H9 (cell line): ENCODE measurements at regions not wholly inside any gene's neighbourhood (a gene's known extent, or its start where the extent isn't known, plus 50 kb on each side); places are given as distances from the start of the nearest gene placed in this dataset.

ENCODE experiments used
- DNase-seq: peaks from one replicate; pipeline ENCODE4 v3.0.0-alpha.2; 2017
- H2AFZ ChIP-seq: one replicate; pipeline ENCODE4 v1.6.1; 2013; ENCODE audit warnings: mild to moderate bottlenecking, low read length, control low read depth, moderate library complexity
- H2AK5ac ChIP-seq: 2 replicates; pipeline ENCODE4 v1.6.1; 2013; ENCODE audit warnings: low read length, control low read depth, mixed read lengths; ENCODE audit not compliant: insufficient read length
- H2BK120ac ChIP-seq: one replicate; pipeline ENCODE4 v1.6.1; 2013; ENCODE audit warnings: low read depth, mild to moderate bottlenecking, low read length, control low read depth, inconsistent platforms; ENCODE audit not compliant: poor library complexity, severe bottlenecking
- H2BK12ac ChIP-seq: 2 replicates; pipeline ENCODE4 v1.6.1; 2013; ENCODE audit warnings: low read length, control low read depth, mixed read lengths, low read depth; ENCODE audit not compliant: insufficient read length
- H2BK15ac ChIP-seq: 2 replicates; pipeline ENCODE4 v1.6.1; 2013; ENCODE audit warnings: low read depth, low read length, control low read depth
- H2BK20ac ChIP-seq: one replicate; pipeline ENCODE4 v1.6.1; 2013; ENCODE audit warnings: low read depth, mild to moderate bottlenecking, low read length, control low read depth, inconsistent platforms; ENCODE audit not compliant: poor library complexity, severe bottlenecking
- H2BK5ac ChIP-seq: 2 replicates; pipeline ENCODE4 v1.6.1; 2013; ENCODE audit warnings: low read length, control low read depth, mixed read lengths; ENCODE audit not compliant: insufficient read length
- H3K14ac ChIP-seq: 2 replicates; pipeline ENCODE4 v1.6.1; 2013; ENCODE audit warnings: low read length, control low read depth; ENCODE audit not compliant: insufficient read depth
- H3K18ac ChIP-seq: 2 replicates; pipeline ENCODE4 v1.6.1; 2013; ENCODE audit warnings: low read depth, mild to moderate bottlenecking, mixed read lengths, low read length, control low read depth; ENCODE audit not compliant: insufficient read length
- H3K23ac ChIP-seq: 2 replicates; pipeline ENCODE4 v1.6.1; 2013; ENCODE audit warnings: low read length, control low read depth, mixed read lengths, low read depth; ENCODE audit not compliant: insufficient read length
- H3K23me2 ChIP-seq: 2 replicates; pipeline ENCODE4 v1.6.1; 2013; ENCODE audit warnings: low read depth, mild to moderate bottlenecking, mixed read lengths, low read length, control low read depth; ENCODE audit not compliant: insufficient read length, poor library complexity, severe bottlenecking
- H3K27ac ChIP-seq: 2 replicates; pipeline ENCODE4 v1.5.1; 2013; ENCODE audit warnings: low read length, control low read depth, mixed read lengths, low read depth; ENCODE audit not compliant: insufficient read length
- H3K27me3 ChIP-seq: 2 replicates; pipeline ENCODE4 v1.6.1; 2013; ENCODE audit warnings: low read length, control low read depth, inconsistent platforms; ENCODE audit not compliant: insufficient read depth
- H3K4ac ChIP-seq: 2 replicates; pipeline ENCODE4 v1.6.1; 2013; ENCODE audit warnings: low read depth, mild to moderate bottlenecking, control low read depth, inconsistent platforms, low read length, moderate library complexity
- H3K4me1 ChIP-seq: 2 replicates; pipeline ENCODE4 v1.6.1; 2013; ENCODE audit warnings: low read length, control low read depth, inconsistent platforms; ENCODE audit not compliant: insufficient read depth
- H3K4me2 ChIP-seq: 2 replicates; pipeline ENCODE4 v1.6.1; 2013; ENCODE audit warnings: low read length, control low read depth, mixed read lengths; ENCODE audit not compliant: insufficient read length, insufficient read depth
- H3K56ac ChIP-seq: 2 replicates; pipeline ENCODE4 v1.6.1; 2013; ENCODE audit warnings: low read depth, mild to moderate bottlenecking, mixed read lengths, low read length, control low read depth; ENCODE audit not compliant: insufficient read length
- H3K79me1 ChIP-seq: 2 replicates; pipeline ENCODE4 v1.6.1; 2013; ENCODE audit warnings: low read depth, mild to moderate bottlenecking, moderate library complexity, low read length, control low read depth, inconsistent platforms; ENCODE audit not compliant: insufficient read depth, poor library complexity, severe bottlenecking
- H3K79me2 ChIP-seq: 2 replicates; pipeline ENCODE4 v1.6.1; 2013; ENCODE audit warnings: low read length, control low read depth, inconsistent platforms; ENCODE audit not compliant: insufficient read depth
- H3K9ac ChIP-seq: 2 replicates; pipeline ENCODE4 v1.6.1; 2013; ENCODE audit warnings: low read length, control low read depth, mixed read lengths; ENCODE audit not compliant: insufficient read length; ENCODE audit errors: extremely low read depth
- H3K9me3 ChIP-seq: one replicate; pipeline ENCODE4 v1.6.1; 2013; ENCODE audit warnings: low read depth, low read length, inconsistent platforms; ENCODE audit not compliant: control insufficient read depth
- H3T11ph ChIP-seq: one replicate; pipeline ENCODE4 v1.6.1; 2013; ENCODE audit warnings: mild to moderate bottlenecking, low read length, control low read depth, inconsistent platforms
- H4K20me1 ChIP-seq: one replicate; pipeline ENCODE4 v1.6.1; 2013; ENCODE audit not compliant: control insufficient read depth, insufficient read length, insufficient read depth
- H4K5ac ChIP-seq: 2 replicates; pipeline ENCODE4 v1.6.1; 2013; ENCODE audit warnings: low read depth, mild to moderate bottlenecking, mixed read lengths, low read length, control low read depth; ENCODE audit not compliant: insufficient read length
- H4K8ac ChIP-seq: replicated peaks from 2 replicates; pipeline ENCODE4 v1.6.1; 2013; ENCODE audit warnings: low read length, control low read depth, mixed read lengths, low read depth; ENCODE audit not compliant: insufficient read length
- H4K91ac ChIP-seq: 2 replicates; pipeline ENCODE4 v1.6.1; 2013; ENCODE audit warnings: low read depth, mild to moderate bottlenecking, moderate library complexity, mixed read lengths, low read length, control low read depth; ENCODE audit not compliant: insufficient read length
- H3K27ac Mint-ChIP-seq, 3 experiments: 2 replicates in 2 of 3; 3 replicates in 1 of 3; pipeline ENCODE4 v1.8.0; 2020 to 2021; ENCODE audit warnings: mixed read lengths in 3 of 3, mild to moderate bottlenecking in 1 of 3, moderate library complexity in 1 of 3
- H3K27me3 Mint-ChIP-seq: 2 replicates; pipeline ENCODE4 v1.8.0; 2021; ENCODE audit warnings: low read depth, mild to moderate bottlenecking, moderate library complexity, mixed read lengths
- H3K36me3 Mint-ChIP-seq, 3 experiments: 2 replicates in 2 of 3; 3 replicates in 1 of 3; pipeline ENCODE4 v1.8.0; 2020 to 2021; ENCODE audit warnings: low read depth in 3 of 3, mixed read lengths in 3 of 3; ENCODE audit not compliant: insufficient read depth in 1 of 3
- H3K4me1 Mint-ChIP-seq, 2 experiments: 2 replicates each; pipeline ENCODE4 v1.8.0; 2020; ENCODE audit warnings: mixed read lengths in 2 of 2
- H3K4me3 Mint-ChIP-seq, 2 experiments: 2 replicates in 1 of 2; 3 replicates in 1 of 2; pipeline ENCODE4 v1.8.0; 2020 to 2021; ENCODE audit warnings: mild to moderate bottlenecking in 2 of 2, mixed read lengths in 2 of 2, moderate library complexity in 1 of 2
- H3K9me3 Mint-ChIP-seq, 2 experiments: 2 replicates in 1 of 2; 3 replicates in 1 of 2; pipeline ENCODE4 v1.8.0; 2020; ENCODE audit warnings: mild to moderate bottlenecking in 2 of 2, mixed read lengths in 2 of 2, moderate library complexity in 1 of 2
- WGBS: extraction: QIAGEN DNeasy Blood & Tissue Kit; methylation state at CpG from one replicate; pipeline ENCODE4 v1.1.7; 2013; ENCODE audit warnings: missing lambda C conversion rate, low lambda C conversion rate, mixed read lengths; ENCODE audit not compliant: insufficient read length; ENCODE audit errors: extremely low coverage; 5-methylcytosine and 5-hydroxymethylcytosine counted together
- TF ChIP-seq, protein P1 (sequence below): fragments of 200-600 bp; sonication (generic); conservative IDR thresholded peaks from 3 replicates; pipeline ENCODE4 v1.8.0; 2021; ENCODE audit warnings: antibody characterized with exemption, mild to moderate bottlenecking

DNA sequence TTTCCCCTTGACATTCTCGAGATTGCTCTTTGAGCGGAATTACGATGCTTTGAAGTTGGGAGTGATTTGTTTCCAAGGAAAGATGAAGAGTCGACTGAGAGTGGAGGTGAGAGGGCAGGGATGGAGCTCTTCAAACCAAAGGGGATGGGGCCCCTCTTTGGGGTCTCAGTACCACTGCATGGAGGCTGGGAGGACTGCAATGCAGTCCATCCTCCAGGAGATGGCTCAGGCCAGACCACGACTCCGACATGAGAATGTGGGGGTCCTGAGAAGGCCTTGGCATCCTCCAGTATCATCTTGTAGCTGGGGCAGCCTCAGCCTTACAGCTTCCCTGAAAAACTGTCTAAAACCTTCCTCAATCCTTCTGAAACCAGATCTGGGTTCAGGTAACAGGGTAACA, 51.1 kb upstream of the CDKN2AIPNL start:
- H2BK12ac ChIP-seq = no peak overlapping the region
- H3K4me2 ChIP-seq = no peak overlapping the region
- H3K4me1 ChIP-seq = peaks cover 4% of the 10 kb centered on the region; the same call in 1 of the 2 replicates
- no peak for DNase-seq
- no peak overlapping the region for H3K27ac Mint-ChIP-seq
- no peak overlapping the region for H2BK20ac ChIP-seq
- H2AFZ ChIP-seq = no peak overlapping the region
- TF ChIP-seq, protein P1, sequence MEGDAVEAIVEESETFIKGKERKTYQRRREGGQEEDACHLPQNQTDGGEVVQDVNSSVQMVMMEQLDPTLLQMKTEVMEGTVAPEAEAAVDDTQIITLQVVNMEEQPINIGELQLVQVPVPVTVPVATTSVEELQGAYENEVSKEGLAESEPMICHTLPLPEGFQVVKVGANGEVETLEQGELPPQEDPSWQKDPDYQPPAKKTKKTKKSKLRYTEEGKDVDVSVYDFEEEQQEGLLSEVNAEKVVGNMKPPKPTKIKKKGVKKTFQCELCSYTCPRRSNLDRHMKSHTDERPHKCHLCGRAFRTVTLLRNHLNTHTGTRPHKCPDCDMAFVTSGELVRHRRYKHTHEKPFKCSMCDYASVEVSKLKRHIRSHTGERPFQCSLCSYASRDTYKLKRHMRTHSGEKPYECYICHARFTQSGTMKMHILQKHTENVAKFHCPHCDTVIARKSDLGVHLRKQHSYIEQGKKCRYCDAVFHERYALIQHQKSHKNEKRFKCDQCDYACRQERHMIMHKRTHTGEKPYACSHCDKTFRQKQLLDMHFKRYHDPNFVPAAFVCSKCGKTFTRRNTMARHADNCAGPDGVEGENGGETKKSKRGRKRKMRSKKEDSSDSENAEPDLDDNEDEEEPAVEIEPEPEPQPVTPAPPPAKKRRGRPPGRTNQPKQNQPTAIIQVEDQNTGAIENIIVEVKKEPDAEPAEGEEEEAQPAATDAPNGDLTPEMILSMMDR = peak; percentile 50
- no peaks in the 10 kb centered on the region for H3K9me3 Mint-ChIP-seq
- H2BK15ac ChIP-seq = no peak overlapping the region
- no peak overlapping the region for H3K56ac ChIP-seq
- H4K91ac ChIP-seq = no peak overlapping the region
- no peaks in the 10 kb centered on the region for H4K20me1 ChIP-seq
- H3K4me3 Mint-ChIP-seq = no peak overlapping the region
- no peaks in the 10 kb centered on the region for H3K9me3 ChIP-seq
- no peak overlapping the region for H3K18ac ChIP-seq
- no peak overlapping the region for H2BK120ac ChIP-seq
- no peaks in the 10 kb centered on the region for H3K27me3 ChIP-seq
- H4K5ac ChIP-seq = no peak overlapping the region
- H3K9ac ChIP-seq = no peak overlapping the region
- no peak overlapping the region for H3K27ac ChIP-seq
- peaks cover 8% of the 10 kb centered on the region for H3K23me2 ChIP-seq
- H3K27me3 Mint-ChIP-seq = peaks cover 1% of the 10 kb centered on the region
- no peak overlapping the region for H3K4ac ChIP-seq
- no peak overlapping the region for H3T11ph ChIP-seq
- H3K23ac ChIP-seq = no peak overlapping the region
- H3K14ac ChIP-seq = no peak overlapping the region
- H3K36me3 Mint-ChIP-seq = no peaks in the 10 kb centered on the region
- peaks cover 12 to 27% of the 10 kb centered on the region in 2 experiments for H3K4me1 Mint-ChIP-seq
- H3K79me2 ChIP-seq = no peaks in the 10 kb centered on the region
- H3K79me1 ChIP-seq = no peaks in the 10 kb centered on the region
- WGBS = no CpG with 5 or more reads among the region's 6 CpGs
- no peak overlapping the region for H2AK5ac ChIP-seq
- H2BK5ac ChIP-seq = no peak overlapping the region
- no peak overlapping the region for H4K8ac ChIP-seq
